RCC 7860 (cell line): ENCODE measurements at regions not wholly inside any gene's neighbourhood (a gene's known extent, or its start where the extent isn't known, plus 50 kb on each side); places are given as distances from the start of the nearest gene placed in this dataset.

ENCODE experiments used
- DNase-seq: peaks from one replicate; pipeline ENCODE4 v3.0.0-alpha.2; 2015; ENCODE audit warnings: low spot score
- FAIRE-seq: peaks from 2 replicates; lab custom pipeline; 2012; peaks lifted over from hg19 to GRCh38; lab: Jason Lieb, UNC

- FAIRE-seq (no peak), DNase-seq (no peak)
These were observed 236.4 kb downstream of the NFATC2 start for GRCh38 chr20:51306081-51306480.

- no peak for FAIRE-seq
These were observed 237.0 kb downstream of the NFATC2 start for GRCh38 chr20:51305316-51306052.

GRCh38 chr20:51303731-51304670 lies 238.5 kb downstream of the NFATC2 start:
- no peak for DNase-seq

More at GRCh38 chr20:51305316-51306052, 237.0 kb downstream of the NFATC2 start:
- no peak for DNase-seq

GRCh38 chr20:51301026-51301425 lies 241.5 kb downstream of the NFATC2 start:
- DNase-seq (no peak), FAIRE-seq (no peak)

More at GRCh38 chr20:51303731-51304670, 238.5 kb downstream of the NFATC2 start:
- FAIRE-seq = no peak

- FAIRE-seq (no peak), DNase-seq (no peak)
These were observed 242.4 kb downstream of the NFATC2 start for GRCh38 chr20:51300104-51300503.

GRCh38 chr20:51299413-51299812 lies 243.1 kb downstream of the NFATC2 start:
- DNase-seq (no peak), FAIRE-seq (no peak)

- FAIRE-seq (no peak), DNase-seq (no peak)
These were observed 244.3 kb downstream of the NFATC2 start for GRCh38 chr20:51298141-51298749.

GRCh38 chr20:51287628-51288413 lies 254.7 kb downstream of the NFATC2 start:
- FAIRE-seq = no peak

GRCh38 chr20:51286758-51287157 lies 255.8 kb downstream of the NFATC2 start:
- DNase-seq (no peak), FAIRE-seq (no peak)

More at GRCh38 chr20:51287628-51288413, 254.7 kb downstream of the NFATC2 start:
- DNase-seq = no peak

GRCh38 chr20:51285684-51286083 lies 256.8 kb downstream of the NFATC2 start:
- no peak for FAIRE-seq
- no peak for DNase-seq

- FAIRE-seq (no peak), DNase-seq (no peak)
These were observed 257.6 kb downstream of the NFATC2 start for GRCh38 chr20:51284871-51285270.

- no peak for FAIRE-seq
- DNase-seq = no peak
These were observed 258.3 kb downstream of the NFATC2 start for GRCh38 chr20:51284176-51284575.

GRCh38 chr20:51281521-51281920 lies 258.6 kb upstream of the KCNG1 start:
- DNase-seq (no peak), FAIRE-seq (no peak)

- DNase-seq = no peak
- no peak for FAIRE-seq
These were observed 257.1 kb upstream of the KCNG1 start for GRCh38 chr20:51280047-51280446.

GRCh38 chr20:51277961-51278360 lies 255.1 kb upstream of the KCNG1 start:
- DNase-seq = no peak
- no peak for FAIRE-seq

GRCh38 chr20:51276296-51276695 lies 253.4 kb upstream of the KCNG1 start:
- no peak for FAIRE-seq
- DNase-seq = no peak

GRCh38 chr20:51275826-51276225 lies 252.9 kb upstream of the KCNG1 start:
- DNase-seq (no peak), FAIRE-seq (no peak)

GRCh38 chr20:51275181-51275580 lies 252.3 kb upstream of the KCNG1 start:
- FAIRE-seq (no peak), DNase-seq (no peak)

GRCh38 chr20:51272401-51272800 lies 249.5 kb upstream of the KCNG1 start:
- DNase-seq (no peak), FAIRE-seq (no peak)

- FAIRE-seq (no peak), DNase-seq (no peak)
These were observed 249.0 kb upstream of the KCNG1 start for GRCh38 chr20:51271931-51272330.
